GM12891 (cell line): ENCODE measurements at regions not wholly inside any gene's neighbourhood (a gene's known extent, or its start where the extent isn't known, plus 50 kb on each side); places are given as distances from the start of the nearest gene placed in this dataset.

ENCODE experiments used
- DNase-seq: peaks from one replicate; pipeline ENCODE4 v3.0.0; 2011; ENCODE audit warnings: low spot score; ENCODE audit not compliant: insufficient read length
- FAIRE-seq: peaks from 2 replicates; lab custom pipeline; 2011; peaks lifted over from hg19 to GRCh38; lab: Jason Lieb, UNC
- PAX5 ChIP-seq: IDR thresholded peaks from 2 replicates; pipeline ENCODE4 v1.6.1; 2011; ENCODE audit warnings: low read length, moderate library complexity, mild to moderate bottlenecking; ENCODE audit not compliant: insufficient read depth, severe bottlenecking
- POLR2A ChIP-seq: IDR thresholded peaks from 2 replicates; pipeline ENCODE4 v1.6.1; 2011; ENCODE audit warnings: low read depth, low read length, control low read depth
- POLR2AphosphoS5 ChIP-seq: IDR thresholded peaks from 2 replicates; pipeline ENCODE4 v1.6.1; 2011; ENCODE audit warnings: low read depth, low read length, control low read depth
- POU2F2 ChIP-seq: IDR thresholded peaks from 2 replicates; pipeline ENCODE4 v1.6.1; 2011; ENCODE audit warnings: low read depth, mild to moderate bottlenecking, control low read depth, low read length, moderate library complexity
- SPI1 ChIP-seq: IDR thresholded peaks from 2 replicates; pipeline ENCODE4 v1.6.1; 2011; ENCODE audit warnings: low read depth, low read length, control low read depth
- TAF1 ChIP-seq: IDR thresholded peaks from 2 replicates; pipeline ENCODE4 v1.6.1; 2011; ENCODE audit warnings: low read depth, low read length, control low read depth

DNA sequence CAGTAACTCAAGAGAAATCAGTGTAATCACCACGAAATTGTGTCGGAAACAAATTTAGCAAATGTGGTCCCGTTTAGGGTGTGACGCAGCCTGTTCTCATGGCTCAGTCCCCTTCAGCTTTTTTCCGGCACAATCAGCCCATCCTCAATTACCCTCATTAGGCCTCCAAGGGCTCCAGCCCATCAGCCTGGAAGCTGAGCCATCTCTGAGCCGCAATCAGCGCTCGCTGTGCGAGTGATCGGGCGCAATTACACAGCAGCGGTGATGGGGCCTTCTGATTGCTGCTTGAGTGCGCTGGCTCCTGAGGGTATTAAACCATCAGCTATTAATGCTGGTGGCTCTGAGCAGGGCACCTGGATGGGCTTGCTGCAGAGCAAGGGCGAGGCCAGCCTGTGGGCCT, 55.6 kb downstream of the PLXNA1 start:
- DNase-seq (no peak), FAIRE-seq (no peak)
- TF ChIP-seq POLR2A (no peak), TAF1 (no peak), PAX5 (no peak), POU2F2 (no peak), POLR2AphosphoS5 (no peak), SPI1 (no peak)

DNA sequence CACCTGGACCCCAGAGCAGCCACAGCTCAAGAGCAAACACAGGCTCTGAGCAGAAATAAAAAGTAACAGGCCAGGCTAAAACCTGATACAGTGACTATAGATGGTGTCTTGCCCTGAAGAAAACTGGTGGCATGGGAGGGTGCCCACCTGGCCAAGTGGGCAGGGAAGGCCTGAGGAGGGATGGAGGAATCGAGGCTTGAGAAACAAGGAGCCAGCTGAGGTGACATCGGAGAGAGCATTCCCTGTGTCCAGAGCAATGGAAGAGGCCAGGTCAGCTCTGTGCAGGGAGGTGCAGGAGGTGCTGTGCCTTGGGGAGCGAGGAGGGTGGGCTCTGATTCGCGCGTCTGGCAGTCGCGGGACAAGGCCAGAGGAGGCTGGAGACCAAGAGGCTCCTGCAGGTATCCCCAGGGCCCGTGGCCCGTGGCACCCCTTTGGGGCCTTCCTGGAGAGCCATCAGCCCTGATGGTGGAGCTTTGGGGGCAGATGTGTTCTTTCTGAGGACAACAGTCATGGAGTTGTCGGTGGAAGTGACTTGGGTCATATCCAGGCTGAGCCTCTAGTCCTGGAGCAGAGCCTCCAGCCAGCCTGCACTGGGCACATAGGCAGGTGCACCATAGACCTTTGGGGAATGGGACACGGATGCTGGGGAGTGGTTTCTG, 56.1 kb downstream of the PLXNA1 start:
- TF ChIP-seq POLR2A = no peak
- TF ChIP-seq TAF1 = no peak
- TF ChIP-seq SPI1 = no peak
- FAIRE-seq (no peak), DNase-seq (no peak)

DNA sequence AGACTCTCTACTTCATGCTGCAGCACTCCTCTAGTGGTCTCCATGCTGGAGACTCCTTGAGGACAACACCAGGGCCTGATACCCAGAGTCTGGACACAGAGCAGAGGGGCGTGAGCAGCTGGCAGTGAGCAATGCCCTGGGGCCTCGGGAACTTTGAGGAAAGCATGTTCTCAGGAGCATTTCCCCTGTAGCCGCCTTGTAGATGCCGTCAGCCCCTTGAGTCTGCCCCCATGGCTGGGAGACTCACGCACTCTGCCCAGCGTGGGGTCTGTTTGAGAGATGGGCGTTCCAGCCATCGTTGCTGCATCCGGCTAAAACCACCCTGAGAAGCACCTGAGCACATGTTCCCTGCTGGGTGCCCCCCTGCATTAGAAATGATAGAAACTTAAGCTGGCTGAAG, 56.8 kb downstream of the PLXNA1 start:
- DNase-seq (no peak), FAIRE-seq (no peak)
- TF ChIP-seq PAX5 (no peak), TAF1 (no peak), POLR2AphosphoS5 (no peak), POU2F2 (no peak), SPI1 (no peak), POLR2A (no peak)

DNA sequence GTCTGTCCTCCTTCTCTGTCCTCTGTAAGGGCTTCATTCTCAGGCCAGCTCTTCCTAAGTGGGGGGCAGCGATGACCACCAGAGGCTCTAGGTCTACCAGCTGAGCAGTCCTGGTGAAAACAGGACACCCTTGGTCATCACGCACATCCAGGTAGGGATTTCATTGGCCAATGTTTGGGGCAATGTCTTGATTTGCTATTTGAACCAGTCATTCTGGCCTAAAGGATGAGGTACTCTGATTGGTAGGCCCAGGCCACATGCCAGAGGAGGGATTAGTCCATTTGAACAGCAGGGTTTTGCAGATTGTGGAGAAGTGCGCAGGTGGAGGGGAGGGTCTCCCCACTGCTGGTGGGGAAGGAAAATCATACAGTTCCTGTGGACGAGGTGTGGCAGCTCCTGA, 57.3 kb downstream of the PLXNA1 start:
- TF ChIP-seq TAF1 (no peak), POLR2AphosphoS5 (no peak), SPI1 (no peak)
- DNase-seq (no peak), FAIRE-seq (no peak)

DNA sequence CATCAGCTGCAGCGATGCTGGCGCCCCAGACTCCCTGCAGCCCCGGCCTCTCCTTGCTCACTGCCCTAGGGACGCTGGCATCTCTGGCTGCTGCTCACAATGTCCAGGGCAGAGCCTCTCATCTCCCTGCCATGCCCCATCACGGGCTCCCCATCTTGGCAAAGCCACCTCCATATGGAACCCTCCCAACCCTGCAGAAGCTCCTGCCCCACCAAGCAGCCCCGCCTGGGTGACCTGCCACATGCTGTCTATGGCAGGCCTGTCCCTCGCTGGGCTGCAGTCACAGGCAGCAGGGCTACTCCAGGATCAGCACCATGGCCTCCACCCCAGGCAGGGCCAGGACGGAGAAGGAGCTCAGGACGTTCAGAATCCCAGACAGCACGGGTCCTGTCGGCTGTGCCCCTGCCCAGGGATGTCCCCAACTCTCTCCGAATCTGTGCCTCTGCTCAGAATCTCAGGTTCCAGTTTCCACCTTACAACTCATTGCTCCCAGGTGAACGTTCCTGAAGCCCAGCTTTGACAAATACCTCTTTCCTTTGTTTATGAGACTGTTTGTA, 58.4 kb downstream of the PLXNA1 start:
- DNase-seq = no peak
- no peak for TF ChIP-seq PAX5
- TF ChIP-seq TAF1 = no peak
- TF ChIP-seq POLR2A = no peak
- no peak for FAIRE-seq

DNA sequence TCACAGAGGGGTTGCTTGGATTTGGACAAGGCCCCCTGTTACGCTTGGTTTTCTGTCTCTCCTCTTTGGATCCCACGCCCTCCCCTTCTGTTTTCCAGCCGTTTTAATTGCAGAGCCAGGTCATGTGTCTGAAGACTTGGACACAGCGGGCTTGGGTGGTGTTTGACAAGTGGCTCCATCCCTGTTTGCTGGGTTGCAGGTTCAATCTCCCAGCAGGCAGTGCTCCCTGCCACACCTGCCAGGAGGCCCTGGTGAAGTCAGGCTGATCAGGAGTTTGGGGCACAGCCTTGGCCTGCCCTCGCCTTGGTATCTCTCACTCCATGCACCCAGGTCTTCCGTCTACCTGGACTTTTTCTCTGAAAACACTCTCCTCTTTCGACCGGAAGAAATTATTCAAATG, 59.0 kb downstream of the PLXNA1 start:
- no peak for TF ChIP-seq SPI1
- TF ChIP-seq POLR2A = no peak
- no peak for TF ChIP-seq TAF1
- TF ChIP-seq PAX5 = no peak
- TF ChIP-seq POU2F2 = no peak
- no peak for TF ChIP-seq POLR2AphosphoS5
- FAIRE-seq = no peak
- no peak for DNase-seq

DNA sequence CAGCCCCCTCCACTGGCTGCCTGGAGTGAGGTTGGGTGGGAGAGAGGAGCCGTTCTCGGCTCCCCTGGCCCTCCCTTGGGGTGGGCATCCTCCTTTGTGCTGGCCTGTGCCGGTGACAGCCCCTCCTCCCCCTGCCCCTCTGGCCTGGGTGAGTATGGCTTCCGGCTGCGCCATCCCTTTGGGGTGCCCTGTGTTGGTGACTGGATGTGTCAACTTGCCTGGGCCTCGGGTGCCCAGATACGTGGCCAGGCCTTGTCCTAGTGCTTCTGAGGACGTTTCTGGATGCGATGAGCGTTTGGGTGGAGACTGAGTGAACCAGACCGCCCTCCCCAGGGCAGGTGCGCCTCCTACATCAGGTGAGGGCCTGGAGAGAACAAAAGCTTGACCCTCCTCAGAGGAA, 59.7 kb downstream of the PLXNA1 start:
- FAIRE-seq (no peak), DNase-seq (no peak)
- no peak for TF ChIP-seq POLR2AphosphoS5

DNA sequence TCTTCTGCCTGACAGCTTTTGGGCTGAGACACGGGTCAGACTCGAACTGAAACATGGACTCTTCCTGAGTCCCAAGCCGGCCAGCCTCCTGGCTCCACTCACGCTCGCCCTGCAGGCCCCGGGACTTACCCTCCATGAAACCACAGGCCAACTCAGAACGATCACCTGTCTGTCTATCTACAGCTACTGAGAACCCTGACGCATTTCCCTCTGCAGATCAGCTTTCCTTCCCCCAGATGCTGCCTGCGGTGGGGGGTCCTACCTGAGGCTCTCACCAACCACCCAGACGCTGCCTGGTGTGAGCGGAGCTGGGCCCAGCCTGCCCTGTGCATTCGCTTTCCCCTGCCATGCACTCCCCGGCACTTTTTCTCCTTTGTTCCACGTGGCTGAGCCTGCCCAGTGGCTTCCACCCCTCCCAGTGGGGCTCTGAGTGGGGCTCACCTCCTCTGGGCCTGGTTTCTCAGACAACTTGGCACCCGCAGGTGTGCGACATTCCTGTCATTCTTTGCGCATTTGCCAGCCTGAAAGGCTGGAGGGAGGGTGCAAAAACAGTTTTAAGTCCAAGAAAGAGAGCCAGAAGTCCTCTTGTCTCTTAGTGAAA, 60.2 kb downstream of the PLXNA1 start:
- DNase-seq (no peak), FAIRE-seq (no peak)
- no peak for TF ChIP-seq PAX5
- TF ChIP-seq POLR2A = no peak
- no peak for TF ChIP-seq POU2F2
- TF ChIP-seq TAF1 = no peak
- TF ChIP-seq POLR2AphosphoS5 = no peak
- TF ChIP-seq SPI1 = no peak

DNA sequence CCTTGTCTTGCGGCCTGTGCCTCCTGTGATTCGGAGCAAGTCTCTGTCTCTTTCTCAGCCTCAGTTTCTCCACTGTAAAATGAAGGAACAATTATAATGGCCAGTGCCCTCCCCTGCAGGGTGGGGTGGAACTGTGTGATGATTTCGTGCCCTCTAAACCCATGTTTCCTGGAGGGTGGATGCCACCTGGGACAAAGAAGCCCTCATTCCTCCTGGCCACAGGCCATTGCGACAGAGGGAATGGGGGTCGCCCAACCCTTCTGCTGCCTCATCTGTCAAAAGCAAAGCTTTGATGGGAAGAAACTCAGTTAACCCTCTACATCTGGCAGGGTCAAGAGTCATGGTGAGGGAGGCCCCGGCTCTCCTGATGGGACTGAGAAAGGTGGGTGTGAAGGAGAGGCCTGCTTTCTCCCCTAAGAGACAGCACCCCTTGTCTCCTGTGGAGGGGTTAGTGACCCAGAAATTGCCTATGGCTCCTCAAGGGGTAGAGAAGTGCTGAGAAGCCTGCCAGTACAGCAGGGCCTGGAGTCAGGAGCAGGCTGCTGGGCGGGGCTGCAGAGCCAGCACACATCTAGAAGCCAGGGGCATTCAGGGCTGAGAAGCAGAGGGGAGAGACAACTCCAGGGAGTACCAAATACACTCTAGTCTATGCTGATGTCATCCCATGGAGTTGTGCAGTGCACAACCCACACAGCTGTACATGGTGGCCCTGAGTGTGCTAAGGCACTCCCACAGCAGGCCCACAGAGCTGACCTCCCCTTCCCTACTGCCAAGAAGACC, 61.0 kb downstream of the PLXNA1 start:
- FAIRE-seq (no peak), DNase-seq (no peak)

DNA sequence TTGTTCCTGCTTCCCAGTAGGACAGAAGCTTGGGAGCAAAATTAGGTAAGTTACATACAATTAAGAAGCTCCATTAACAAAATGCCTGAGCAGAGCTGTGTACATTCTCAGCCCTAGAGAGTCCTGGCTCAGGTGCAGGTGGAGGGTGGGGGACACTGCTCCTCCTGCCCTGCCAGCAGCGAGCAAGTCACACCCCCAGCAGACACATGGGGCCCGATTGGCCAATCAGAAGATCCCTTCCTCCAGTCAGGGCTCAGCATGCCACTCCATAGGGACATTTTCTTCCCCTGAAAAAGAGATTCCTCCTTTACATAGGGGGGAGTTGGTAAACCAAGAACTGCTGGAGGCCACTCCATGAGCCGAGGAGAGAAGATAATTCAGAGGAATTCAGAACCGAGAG, 62.1 kb downstream of the PLXNA1 start:
- DNase-seq (no peak), FAIRE-seq (no peak)
- TF ChIP-seq POLR2A = no peak

More for the DNA sequence above, 61.0 kb downstream of the PLXNA1 start:
- TF ChIP-seq SPI1 (no peak), POLR2AphosphoS5 (no peak), TAF1 (no peak), POU2F2 (no peak), PAX5 (no peak), POLR2A (no peak)
